ENCODE measurements at regions not wholly inside any gene's neighbourhood (a gene's known extent, or its start where the extent isn't known, plus 50 kb on each side); places are given as distances from the start of the nearest gene placed in this dataset.

GRCh38 chr2:133949595-133949994 is 304.3 kb upstream of the MGAT5 start:
- 2% methylated on average over 3 of the region's 3 CpGs for WGBS (ENCODE audit: insufficient coverage, low coverage, missing lambda C conversion rate)
- Histone ChIP-seq H4K20me1 (replicated peaks; ENCODE audit: control insufficient read depth, insufficient read depth, low read length) (no peaks in the 10 kb centered on the region), H3K9me3 (replicated peaks; ENCODE audit: control insufficient read depth, insufficient read depth, low read depth, low read length) (no peaks in the 10 kb centered on the region), H3K4me2 (ENCODE audit: insufficient read depth, low read length) (no peak overlapping the region), H3K9me1 (ENCODE audit: control insufficient read depth, insufficient read depth, low read length) (no peaks in the 10 kb centered on the region), H3K4me3 (no peak overlapping the region), H3K27ac (ENCODE audit: extremely low read depth, low read depth, low read length) (no peak overlapping the region), H3K4me1 (replicated peaks in 1 of 2; ENCODE audit: control insufficient read depth in 2 of 2, insufficient read depth in 2 of 2, low read length in 2 of 2) (no peaks in the 10 kb centered on the region), H3K79me2 (ENCODE audit: control insufficient read depth, insufficient read depth, low read length) (no peaks in the 10 kb centered on the region), H3K27me3 (ENCODE audit: control insufficient read depth in 2 of 2, insufficient read depth in 2 of 2, low read length in 2 of 2) (no peaks in the 10 kb centered on the region; a peak in 1 of 5 replicates), H3K36me3 (ENCODE audit: control insufficient read depth, insufficient read depth, low read length) (no peaks in the 10 kb centered on the region), H3K9ac (ENCODE audit: insufficient read depth in 1 of 2, low read depth in 2 of 2, low read length in 2 of 2) (no peak overlapping the region), H2AFZ (ENCODE audit: low read depth, low read length) (no peak overlapping the region)
- intact Hi-C loops (cut with micrococcal nuclease) (no loop called here), in situ Hi-C loops (cut with MboI) (no loop called here)
- no TSS peak for BruUV-seq (replicated peaks)
- DNase-seq (ENCODE audit: extremely low read depth in 1 of 4, low spot score in 3 of 4) (no peak), FAIRE-seq (no peak), ATAC-seq (no peak)
- no peak for TF ChIP-seq ZNF449 (CRISPR knock-in tag; IDR thresholded peaks at IDR 0.05)
- TF ChIP-seq FOXA3 (CRISPR knock-in tag; conservative IDR thresholded peaks at IDR 0.05 in 1 of 2, IDR thresholded peaks at IDR 0.05 in 1 of 2): no peak
- TF ChIP-seq, protein P1, sequence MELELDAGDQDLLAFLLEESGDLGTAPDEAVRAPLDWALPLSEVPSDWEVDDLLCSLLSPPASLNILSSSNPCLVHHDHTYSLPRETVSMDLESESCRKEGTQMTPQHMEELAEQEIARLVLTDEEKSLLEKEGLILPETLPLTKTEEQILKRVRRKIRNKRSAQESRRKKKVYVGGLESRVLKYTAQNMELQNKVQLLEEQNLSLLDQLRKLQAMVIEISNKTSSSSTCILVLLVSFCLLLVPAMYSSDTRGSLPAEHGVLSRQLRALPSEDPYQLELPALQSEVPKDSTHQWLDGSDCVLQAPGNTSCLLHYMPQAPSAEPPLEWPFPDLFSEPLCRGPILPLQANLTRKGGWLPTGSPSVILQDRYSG (tag; conservative IDR thresholded peaks at IDR 0.05; ENCODE audit: low read depth): no peak
- TF ChIP-seq KAT2B (IDR thresholded peaks at IDR 0.05; ENCODE audit: low read depth, low read length): no peak
- POLR2A ChIA-PET: interaction anchor here (0.8 kb wide), 1 partner anchor 1092 kb away, joined by 3 read pairs; no protein-coding TSS in a partner anchor
- CTCF ChIA-PET (ENCODE audit: low intra/inter-chr PET ratio): no interaction called here
